ENCODE measurements at regions not wholly inside any gene's neighbourhood (a gene's known extent, or its start where the extent isn't known, plus 50 kb on each side); places are given as distances from the start of the nearest gene placed in this dataset.

- no peak for DNase-seq
Measured at GRCh38 chr15:100829457-100829856, 50.2 kb upstream of the ALDH1A3 start.

All from NCI-H2081 treated with DMSO at 0.1 percent for 48 hours (cell line).